Tibial artery (tissue), 4 donors: ENCODE measurements at regions not wholly inside any gene's neighbourhood (a gene's known extent, or its start where the extent isn't known, plus 50 kb on each side); places are given as distances from the start of the nearest gene placed in this dataset.
"Not testable (repeated sequence)": the region's sequence is repeated elsewhere in the genome, so short reads cannot be mapped to it uniquely, and the experiment has no call there.

Experiments
- DNase-seq, 2 donors: peaks; one replicate each; pipeline ENCODE4 v3.0.0-alpha.2; 2019
- H3K27ac ChIP-seq, 2 donors: fragments of 200-600 bp; sonication (generic) in 1 of 2; 1 replicate in 1 of 2; 2 replicates in 1 of 2; pipeline ENCODE4 v1.5.1; 2018 to 2019; ENCODE audit warnings: mild to moderate bottlenecking in 1 of 2
- H3K27me3 ChIP-seq, 2 donors: fragments of 200-600 bp; sonication (generic) in 1 of 2; one replicate each; pipeline versions ENCODE4 v1.5.1 to v1.6.0; 2016 to 2019
- H3K36me3 ChIP-seq, 3 donors: fragments of 200-600 bp; sonication (generic) in 2 of 3; one replicate each; pipeline ENCODE4 v1.5.1; 2016 to 2019; ENCODE audit warnings: mild to moderate bottlenecking in 2 of 3
- H3K4me1 ChIP-seq, 4 donors: fragments of 200-600 bp; sonication (generic) in 2 of 4; 1 replicate in 3 of 4; 2 replicates in 1 of 4; pipeline ENCODE4 v1.5.1; 2016 to 2019
- H3K4me3 ChIP-seq, 2 donors: fragments of 200-600 bp; sonication (generic) in 1 of 2; 1 replicate in 1 of 2; 2 replicates in 1 of 2; pipeline ENCODE4 v1.5.1; 2018 to 2019; ENCODE audit warnings: mild to moderate bottlenecking in 2 of 2
- H3K9me3 ChIP-seq, 3 donors: fragments of 200-600 bp; sonication (generic) in 1 of 3; one replicate each; pipeline ENCODE4 v1.5.1; 2016 to 2019
- CTCF ChIP-seq, 2 experiments: fragments of 200-600 bp in 1 of 2; fragments of 450-650 bp in 1 of 2; IDR thresholded peaks; one replicate each; pipeline ENCODE4 v1.5.1; 2017 to 2019; ENCODE audit warnings: antibody characterized with exemption in 2 of 2, mild to moderate bottlenecking in 1 of 2, moderate library complexity in 1 of 2
- intact Hi-C: fragments of 100-400 bp; cut with DNase I; formaldehyde crosslinking; loops from one replicate; pipeline ENCODE4 v1.15.0; 2023; ENCODE audit warnings: low total_unique reads

GRCh38 chr6:140344142-140344913 is 969.9 kb upstream of the CITED2 start:
- Histone ChIP-seq H3K9me3 (no peaks in the 10 kb centered on the region), H3K27ac (peak overlapping the region in 1 of 2 donors; percentile 30), H3K27me3 (no peaks in the 10 kb centered on the region), H3K4me3 (no peak overlapping the region), H3K4me1 (peaks cover 0 to 50% (median 0%) of the 10 kb centered on the region in 4 donors), H3K36me3 (no peaks in the 10 kb centered on the region)
- no peak for DNase-seq
- TF ChIP-seq CTCF (IDR thresholded peaks at IDR 0.05) = no peak
- intact Hi-C loops = no loop called here

- H3K27me3 ChIP-seq = no peaks in the 10 kb centered on the region
- TF ChIP-seq CTCF (IDR thresholded peaks at IDR 0.05) = no peak
- H3K36me3 ChIP-seq = no peaks in the 10 kb centered on the region
- H3K4me1 ChIP-seq = peaks cover 0 to 49% (median 0%) of the 10 kb centered on the region in 4 donors
- intact Hi-C loops = no loop called here
- no peak for DNase-seq
- H3K27ac ChIP-seq = no peak overlapping the region
- H3K9me3 ChIP-seq = no peaks in the 10 kb centered on the region
- H3K4me3 ChIP-seq = no peak overlapping the region
Measured at GRCh38 chr6:140343128-140343527, 968.7 kb upstream of the CITED2 start.

- intact Hi-C loops = no loop called here
- H3K27ac ChIP-seq = no peak overlapping the region
- no peaks in the 10 kb centered on the region for H3K36me3 ChIP-seq
- no peak for DNase-seq
- peaks cover 0 to 33% (median 0%) of the 10 kb centered on the region in 4 donors for H3K4me1 ChIP-seq
- H3K9me3 ChIP-seq = no peaks in the 10 kb centered on the region
- no peak overlapping the region for H3K4me3 ChIP-seq
- no peak for TF ChIP-seq CTCF (IDR thresholded peaks at IDR 0.05)
- H3K27me3 ChIP-seq = no peaks in the 10 kb centered on the region
Measured at GRCh38 chr6:140341272-140341671, 966.8 kb upstream of the CITED2 start.

- no peak for TF ChIP-seq CTCF (IDR thresholded peaks at IDR 0.05)
- Histone ChIP-seq H3K4me1 (peaks cover 0 to 28% (median 0%) of the 10 kb centered on the region in 4 donors), H3K27ac (no peak overlapping the region), H3K36me3 (no peaks in the 10 kb centered on the region), H3K27me3 (no peaks in the 10 kb centered on the region), H3K4me3 (no peak overlapping the region), H3K9me3 (no peaks in the 10 kb centered on the region)
- DNase-seq = no peak
- intact Hi-C loops = no loop called here
Measured at GRCh38 chr6:140340795-140341194, 966.3 kb upstream of the CITED2 start.

GRCh38 chr6:140339084-140339483 is 964.6 kb upstream of the CITED2 start:
- H3K27me3 ChIP-seq, DNase-seq, H3K36me3 ChIP-seq, H3K4me3 ChIP-seq, H3K27ac ChIP-seq, H3K9me3 ChIP-seq, intact Hi-C loops: not testable (repeated sequence)
- peaks cover 0 to 11% (median 0%) of the 10 kb centered on the region in 4 donors for H3K4me1 ChIP-seq

- intact Hi-C loops = no loop called here
- Histone ChIP-seq H3K4me1 (peaks cover 0 to 32% (median 4%) of the 10 kb centered on the region in 4 donors), H3K36me3 (no peaks in the 10 kb centered on the region), H3K4me3 (no peak overlapping the region), H3K27me3 (no peaks in the 10 kb centered on the region), H3K9me3 (peaks cover 0 to 7% (median 0%) of the 10 kb centered on the region in 3 donors), H3K27ac (no peak overlapping the region)
- no peak for DNase-seq
- TF ChIP-seq CTCF (IDR thresholded peaks at IDR 0.05) = no peak
Measured at GRCh38 chr6:140321891-140322290, 947.4 kb upstream of the CITED2 start.
